SK-N-MC (cell line): ENCODE measurements at regions not wholly inside any gene's neighbourhood (a gene's known extent, or its start where the extent isn't known, plus 50 kb on each side); places are given as distances from the start of the nearest gene placed in this dataset.

ENCODE experiments used
- DNase-seq: peaks from one replicate; pipeline ENCODE4 v3.0.0-alpha.2; 2011; ENCODE audit warnings: low read depth, low spot score
- H3K27ac ChIP-seq: fragments of 200-600 bp; sonication (generic); 2 replicates; pipeline ENCODE4 v1.5.1; 2016; ENCODE audit warnings: mixed run types
- H3K36me3 ChIP-seq: fragments of 200-600 bp; sonication (generic); 2 replicates; pipeline ENCODE4 v1.6.1; 2017; ENCODE audit warnings: antibody characterized with exemption, low read length, mixed read lengths; ENCODE audit not compliant: insufficient read depth
- H3K4me3 ChIP-seq: fragments of 200-600 bp; sonication (generic); 2 replicates; pipeline ENCODE4 v1.5.1; 2016
- H3K9ac ChIP-seq: fragments of 200-600 bp; sonication (generic); 2 replicates; pipeline ENCODE4 v1.8.0; 2017; ENCODE audit warnings: mixed run types, mixed read lengths; ENCODE audit not compliant: insufficient read length
- H3K9me3 ChIP-seq: fragments of 200-600 bp; sonication (generic); 2 replicates; pipeline ENCODE4 v1.6.1; 2017; ENCODE audit warnings: low read depth, mild to moderate bottlenecking, antibody characterized with exemption, low read length, moderate library complexity, mixed read lengths
- EZH2 ChIP-seq: fragments of 200-600 bp; sonication (generic); IDR thresholded peaks from one replicate; pipeline ENCODE4 v1.6.1; 2017; ENCODE audit warnings: antibody characterized with exemption
- FOXP2 ChIP-seq: optimal IDR thresholded peaks from 2 replicates; pipeline ENCODE3; 2011; ENCODE audit warnings: mild to moderate bottlenecking, moderate library complexity; ENCODE audit not compliant: insufficient read depth; ENCODE audit errors: extremely low read length, control extremely low read depth
- POLR2AphosphoS5 ChIP-seq: IDR thresholded peaks from 2 replicates; pipeline ENCODE4 v1.6.1; 2012; ENCODE audit warnings: mild to moderate bottlenecking, low read depth, low read length, borderline replicate concordance

DNA sequence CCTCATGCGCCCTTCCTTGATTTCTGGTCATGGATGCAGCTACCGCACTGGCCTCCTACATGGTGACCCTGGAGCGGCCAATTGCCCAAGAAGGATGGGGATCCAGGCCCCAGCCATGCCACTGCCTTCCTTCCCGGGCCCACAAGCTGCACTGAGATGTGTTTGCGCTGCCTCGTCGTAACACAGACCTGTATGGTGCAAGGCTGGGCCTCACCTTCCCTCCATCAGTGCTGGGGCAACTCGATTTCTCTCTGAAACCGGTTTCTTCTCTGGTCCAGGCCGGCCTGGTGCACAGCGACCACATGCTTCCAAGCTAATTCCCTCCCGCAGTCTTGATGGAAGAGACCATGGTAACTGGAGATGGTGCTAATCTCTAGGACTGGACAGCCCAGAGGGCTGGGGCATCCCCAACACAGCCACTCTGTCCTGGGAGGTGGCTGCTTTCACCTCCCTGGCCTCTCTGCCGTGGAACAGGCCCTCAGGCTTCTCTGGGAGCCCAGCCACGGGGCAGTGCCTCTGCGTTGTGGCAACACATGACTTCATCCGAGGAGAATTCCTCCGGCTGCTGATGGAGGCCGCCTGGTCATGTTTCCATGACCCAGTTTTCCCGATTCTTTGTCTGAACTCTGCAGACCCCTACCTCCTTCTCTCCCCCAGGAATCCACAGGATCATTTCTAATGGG is 184.2 kb downstream of the GLI2 start:
- no peak for TF ChIP-seq FOXP2
- H3K9ac ChIP-seq: no peak overlapping the region
- H3K4me3 ChIP-seq: no peak overlapping the region
- H3K9me3 ChIP-seq: no peaks in the 10 kb centered on the region
- no peak for DNase-seq
- no peaks in the 10 kb centered on the region; the same call in 1 of the 2 replicates for H3K36me3 ChIP-seq
- H3K27ac ChIP-seq: no peak overlapping the region

DNA sequence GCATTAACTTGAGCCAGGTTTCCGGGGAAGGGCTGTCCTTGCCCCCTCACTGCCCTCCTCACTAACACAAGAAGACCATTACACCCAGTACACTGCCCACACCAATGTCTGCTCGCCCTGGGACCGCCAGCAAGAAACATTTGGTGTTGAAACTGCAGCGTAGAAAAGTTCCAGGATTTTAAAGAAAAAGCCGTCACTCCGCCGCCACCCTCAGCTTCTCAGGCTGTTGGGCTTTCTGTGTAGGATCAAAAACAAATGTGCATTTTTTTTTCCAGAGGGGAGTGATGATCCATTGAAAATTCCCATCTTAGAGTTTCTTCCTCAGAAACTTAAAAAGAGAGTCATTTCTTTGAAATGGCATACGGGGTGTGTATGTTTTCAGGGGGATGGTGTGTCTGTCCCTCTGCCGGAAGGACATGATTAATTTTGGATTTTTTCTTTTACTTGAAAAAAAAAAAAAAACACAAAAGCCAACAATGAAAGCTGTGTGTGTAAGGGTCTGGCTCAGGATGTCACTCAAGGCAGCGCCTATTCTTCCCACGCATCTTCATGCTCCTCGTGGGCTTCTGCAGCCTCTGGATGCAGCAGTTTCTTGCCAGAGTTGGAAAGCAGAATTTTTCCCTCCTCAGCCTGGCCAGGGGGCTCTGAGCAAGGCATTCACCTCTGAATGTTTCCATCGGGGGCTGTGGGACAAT is 184.9 kb downstream of the GLI2 start:
- TF ChIP-seq EZH2 (no peak), FOXP2 (no peak), POLR2AphosphoS5 (no peak)
- no peak overlapping the region for H3K27ac ChIP-seq
- H3K36me3 ChIP-seq: no peaks in the 10 kb centered on the region; the same call in 1 of the 2 replicates
- H3K9me3 ChIP-seq: no peaks in the 10 kb centered on the region
- no peak overlapping the region for H3K9ac ChIP-seq
- H3K4me3 ChIP-seq: no peak overlapping the region
- DNase-seq: no peak

DNA sequence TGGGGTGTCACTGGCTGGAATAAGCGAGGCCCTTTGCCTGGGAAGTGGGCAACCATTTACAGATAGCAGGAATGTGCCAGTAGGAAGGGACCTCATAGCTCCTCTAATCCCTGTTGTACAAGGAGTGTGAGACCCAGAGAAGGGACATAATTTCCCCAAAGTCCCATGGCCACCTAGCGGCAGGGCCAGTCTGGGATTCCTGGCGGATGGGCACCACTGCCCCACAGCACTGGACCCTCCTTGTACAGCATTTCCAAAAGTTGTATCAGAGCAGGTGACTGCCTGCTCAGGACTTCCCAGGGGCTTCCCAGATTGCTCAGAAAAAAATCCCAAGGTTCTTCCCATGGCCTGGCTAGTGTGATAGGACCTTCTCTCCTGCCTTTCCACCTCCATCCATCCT is 185.8 kb downstream of the GLI2 start:
- no peaks in the 10 kb centered on the region; the same call in 1 of the 2 replicates for H3K36me3 ChIP-seq
- no peak overlapping the region for H3K4me3 ChIP-seq
- no peak overlapping the region for H3K9ac ChIP-seq
- no peak for TF ChIP-seq FOXP2
- no peaks in the 10 kb centered on the region for H3K9me3 ChIP-seq
- no peak for DNase-seq
- H3K27ac ChIP-seq: no peak overlapping the region

DNA sequence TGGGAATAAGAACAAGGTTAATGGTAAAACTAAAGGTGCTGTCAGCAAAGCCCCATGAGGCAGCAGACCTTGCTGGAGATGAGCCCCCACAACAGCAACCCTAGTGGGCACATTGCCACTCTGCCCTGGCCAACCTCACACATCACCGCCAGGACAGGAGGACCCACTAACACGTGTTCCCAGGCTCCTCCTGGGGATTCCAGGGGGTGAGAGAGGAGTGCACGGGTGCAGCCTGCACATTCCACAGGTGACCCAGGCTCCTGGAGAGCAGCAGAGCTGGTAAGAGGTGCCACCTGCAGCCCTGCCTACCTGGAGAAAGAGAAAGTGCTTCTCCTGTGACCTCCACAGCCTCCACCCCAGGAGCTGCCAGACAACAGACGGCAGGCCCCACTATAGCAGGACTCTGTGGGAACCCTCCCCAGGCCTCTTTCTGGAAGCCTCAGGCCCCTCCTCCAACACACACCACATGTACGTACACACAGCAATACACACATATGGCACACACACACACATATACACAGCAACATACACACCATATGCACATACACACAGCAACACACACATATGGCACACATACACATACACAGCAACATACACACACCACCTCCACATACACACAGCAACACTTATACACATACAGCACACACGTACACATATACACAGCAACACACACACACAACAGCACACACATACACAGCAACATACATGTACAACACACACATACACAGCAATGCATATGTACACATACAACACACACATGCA is 187.1 kb downstream of the GLI2 start:
- Histone ChIP-seq H3K9ac (no peak overlapping the region), H3K9me3 (no peaks in the 10 kb centered on the region), H3K4me3 (no peak overlapping the region), H3K36me3 (no peaks in the 10 kb centered on the region; the same call in 1 of the 2 replicates), H3K27ac (no peak overlapping the region)
- TF ChIP-seq POLR2AphosphoS5: no peak
- no peak for TF ChIP-seq EZH2
- TF ChIP-seq FOXP2: no peak
- DNase-seq: no peak

DNA sequence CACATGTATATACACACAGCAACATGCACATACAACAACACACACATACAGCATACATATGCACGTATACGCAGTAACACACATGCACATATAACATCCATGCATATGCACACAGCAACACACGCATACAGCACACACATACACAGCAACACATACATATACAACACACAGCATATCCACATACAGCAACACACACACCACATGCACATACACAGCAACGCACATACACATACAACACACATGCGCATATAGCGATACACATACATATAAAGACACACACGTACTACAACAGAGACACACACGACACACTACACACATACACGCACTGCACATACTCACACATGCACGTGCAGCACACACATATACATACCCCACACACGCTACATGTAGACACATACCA is 187.8 kb downstream of the GLI2 start:
- no peak overlapping the region for H3K27ac ChIP-seq
- no peak overlapping the region for H3K4me3 ChIP-seq
- DNase-seq: no peak
- no peaks in the 10 kb centered on the region; the same call in 1 of the 2 replicates for H3K36me3 ChIP-seq
- no peaks in the 10 kb centered on the region for H3K9me3 ChIP-seq
- TF ChIP-seq EZH2 (no peak), POLR2AphosphoS5 (no peak), FOXP2 (no peak)
- H3K9ac ChIP-seq: no peak overlapping the region

DNA sequence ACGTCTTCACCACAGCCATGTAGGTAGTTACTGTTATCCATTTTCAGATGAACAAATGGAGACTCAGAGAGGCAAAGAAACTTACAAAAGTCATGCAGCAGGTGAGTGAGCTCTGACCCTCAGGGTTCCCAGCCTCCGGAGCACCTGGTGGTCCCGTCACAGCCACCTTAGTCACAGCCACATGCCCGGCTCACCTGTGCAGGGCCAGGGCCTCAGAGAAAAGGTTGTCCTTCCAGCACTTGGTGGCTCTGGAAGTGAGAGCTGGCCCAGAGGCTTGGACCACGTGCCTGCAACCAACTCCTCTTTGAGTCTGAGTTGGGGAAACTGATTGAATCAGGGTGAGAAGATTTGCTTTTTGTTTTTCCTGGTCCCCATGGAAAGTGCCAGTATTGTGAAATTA is 189.3 kb downstream of the GLI2 start:
- H3K27ac ChIP-seq: no peak overlapping the region
- TF ChIP-seq EZH2 (no peak), FOXP2 (no peak), POLR2AphosphoS5 (no peak)
- H3K36me3 ChIP-seq: no peaks in the 10 kb centered on the region; the same call in 1 of the 2 replicates
- no peaks in the 10 kb centered on the region for H3K9me3 ChIP-seq
- DNase-seq: no peak
- H3K4me3 ChIP-seq: no peak overlapping the region
- no peak overlapping the region for H3K9ac ChIP-seq

DNA sequence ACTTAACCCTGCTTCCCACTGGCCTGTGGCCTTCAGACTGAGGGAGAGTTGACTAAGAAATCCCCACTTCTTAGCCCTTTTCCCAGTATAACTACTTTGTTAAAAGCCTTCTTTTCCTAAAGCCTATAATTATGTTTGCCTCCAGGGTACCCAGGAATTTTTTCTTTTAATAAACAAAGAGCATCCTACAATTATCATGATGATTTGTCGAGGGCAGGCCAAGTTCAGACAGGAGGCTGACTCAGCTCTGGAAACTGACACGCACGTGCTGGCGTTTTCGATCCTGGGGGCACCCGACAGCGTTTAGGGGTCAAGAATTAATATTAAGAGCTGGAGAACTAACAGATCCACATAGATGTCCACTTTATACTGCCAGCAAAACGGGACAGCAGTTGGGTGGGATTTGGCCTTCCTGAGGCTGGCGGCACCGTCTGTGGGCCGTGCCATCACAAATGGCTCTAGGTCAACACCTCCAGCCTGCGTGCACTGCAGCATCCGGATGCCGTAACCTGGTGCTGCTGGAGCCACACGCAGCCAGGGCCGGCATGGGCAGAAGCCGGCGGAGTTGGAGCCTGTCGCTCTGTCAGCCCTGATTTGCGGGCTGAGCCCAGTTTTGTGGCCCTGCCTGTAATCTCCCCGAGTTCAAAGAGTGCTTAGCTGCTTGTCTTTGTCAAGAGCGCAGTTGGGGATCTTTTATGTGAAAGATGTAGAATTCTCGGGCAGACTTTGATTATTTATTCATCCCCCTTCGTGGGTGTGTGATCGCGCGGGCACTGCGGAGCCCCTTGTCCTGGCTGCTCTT is 191.0 kb downstream of the GLI2 start:
- TF ChIP-seq EZH2 (no peak), POLR2AphosphoS5 (no peak), FOXP2 (no peak)
- Histone ChIP-seq H3K4me3 (no peak overlapping the region), H3K36me3 (no peaks in the 10 kb centered on the region; the same call in 1 of the 2 replicates), H3K27ac (no peak overlapping the region; the same call in 1 of the 2 replicates), H3K9me3 (no peaks in the 10 kb centered on the region), H3K9ac (no peak overlapping the region)
- DNase-seq: no peak

DNA sequence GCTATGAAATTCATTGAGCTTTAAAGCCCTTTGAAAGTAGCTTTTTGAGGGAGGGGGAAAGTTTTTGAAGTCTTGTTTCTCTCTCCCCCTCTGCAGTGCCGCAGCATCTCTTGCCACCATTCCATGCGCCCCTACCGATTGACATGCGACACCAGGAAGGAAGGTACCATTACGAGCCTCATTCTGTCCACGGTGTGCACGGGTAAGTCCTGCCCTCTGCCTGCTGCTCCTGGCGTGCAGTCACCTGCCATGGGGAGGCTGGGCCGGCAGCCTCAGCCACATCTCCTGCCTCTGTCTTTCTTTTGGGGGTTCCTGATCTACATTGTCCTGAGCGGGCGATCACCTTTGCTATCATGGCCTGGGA is 191.6 kb downstream of the GLI2 start:
- Histone ChIP-seq H3K4me3 (no peak overlapping the region), H3K9me3 (no peaks in the 10 kb centered on the region), H3K36me3 (no peaks in the 10 kb centered on the region; the same call in 1 of the 2 replicates), H3K9ac (no peak overlapping the region), H3K27ac (no peak overlapping the region)
- TF ChIP-seq POLR2AphosphoS5 (no peak), EZH2 (no peak), FOXP2 (no peak)
- no peak for DNase-seq
